ENCODE measurements at regions not wholly inside any gene's neighbourhood (a gene's known extent, or its start where the extent isn't known, plus 50 kb on each side); places are given as distances from the start of the nearest gene placed in this dataset.

DNA sequence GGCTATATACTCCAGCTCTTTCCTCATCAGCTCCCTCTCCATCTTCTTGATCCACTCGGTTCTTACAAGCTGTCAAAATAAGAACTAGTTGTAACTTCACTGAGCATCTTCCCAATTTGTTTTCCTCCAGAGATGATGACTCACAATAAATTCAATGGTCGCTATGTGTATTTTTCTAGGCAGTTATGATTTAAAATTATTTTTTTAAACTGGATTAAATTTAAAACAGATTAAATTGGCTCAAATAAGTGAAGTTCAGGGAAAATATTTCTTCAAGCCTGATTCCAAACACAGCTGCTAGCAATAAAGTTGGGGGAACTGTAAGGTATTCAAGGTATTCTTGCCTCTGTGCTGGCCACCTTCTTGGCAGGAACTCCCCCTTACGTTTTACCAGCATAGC lies 717.7 kb upstream of the USP15 start:
- ATAC-seq (ENCODE audit: low read depth): no peak
- Histone ChIP-seq H3K4me1 (ENCODE audit: insufficient read depth, poor library complexity, severe bottlenecking) (no peaks in the 10 kb centered on the region), H3K36me3 (ENCODE audit: low read depth) (no peaks in the 10 kb centered on the region), H3K4me3 (ENCODE audit: severe bottlenecking) (no peak overlapping the region), H3K27ac (ENCODE audit: poor library complexity, severe bottlenecking) (no peak overlapping the region), H3K9me3 (ENCODE audit: severe bottlenecking) (no peaks in the 10 kb centered on the region), H3K27me3 (ENCODE audit: insufficient read depth, poor library complexity, severe bottlenecking) (no peaks in the 10 kb centered on the region)
- DNase-seq (ENCODE audit: low spot score): no peak
- TF ChIP-seq, protein P1, sequence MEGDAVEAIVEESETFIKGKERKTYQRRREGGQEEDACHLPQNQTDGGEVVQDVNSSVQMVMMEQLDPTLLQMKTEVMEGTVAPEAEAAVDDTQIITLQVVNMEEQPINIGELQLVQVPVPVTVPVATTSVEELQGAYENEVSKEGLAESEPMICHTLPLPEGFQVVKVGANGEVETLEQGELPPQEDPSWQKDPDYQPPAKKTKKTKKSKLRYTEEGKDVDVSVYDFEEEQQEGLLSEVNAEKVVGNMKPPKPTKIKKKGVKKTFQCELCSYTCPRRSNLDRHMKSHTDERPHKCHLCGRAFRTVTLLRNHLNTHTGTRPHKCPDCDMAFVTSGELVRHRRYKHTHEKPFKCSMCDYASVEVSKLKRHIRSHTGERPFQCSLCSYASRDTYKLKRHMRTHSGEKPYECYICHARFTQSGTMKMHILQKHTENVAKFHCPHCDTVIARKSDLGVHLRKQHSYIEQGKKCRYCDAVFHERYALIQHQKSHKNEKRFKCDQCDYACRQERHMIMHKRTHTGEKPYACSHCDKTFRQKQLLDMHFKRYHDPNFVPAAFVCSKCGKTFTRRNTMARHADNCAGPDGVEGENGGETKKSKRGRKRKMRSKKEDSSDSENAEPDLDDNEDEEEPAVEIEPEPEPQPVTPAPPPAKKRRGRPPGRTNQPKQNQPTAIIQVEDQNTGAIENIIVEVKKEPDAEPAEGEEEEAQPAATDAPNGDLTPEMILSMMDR (IDR thresholded peaks at IDR 0.05; ENCODE audit: poor library complexity, severe bottlenecking): no peak

DNA sequence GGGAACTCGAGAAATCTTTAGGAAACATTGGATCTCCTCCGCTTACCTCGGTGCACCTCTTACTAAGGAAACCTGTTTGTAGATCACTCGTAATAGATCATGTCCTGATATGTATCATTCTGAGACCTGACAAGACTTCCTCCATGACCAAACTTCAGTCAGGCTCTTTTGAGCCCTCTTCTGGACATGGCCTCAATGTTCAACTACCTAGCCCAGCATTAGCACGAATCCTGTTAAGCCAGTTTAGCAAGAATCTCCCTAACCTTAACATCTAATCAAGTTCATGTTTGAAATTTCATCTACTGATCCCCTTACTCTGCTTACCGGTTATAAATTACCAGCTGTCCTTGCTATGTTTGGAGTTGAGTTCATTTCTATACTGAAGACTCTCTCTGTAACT lies 713.9 kb upstream of the USP15 start:
- Histone ChIP-seq H3K27me3 (ENCODE audit: insufficient read depth, poor library complexity, severe bottlenecking) (no peaks in the 10 kb centered on the region), H3K27ac (ENCODE audit: poor library complexity, severe bottlenecking) (no peak overlapping the region), H3K9me3 (ENCODE audit: severe bottlenecking) (no peaks in the 10 kb centered on the region), H3K4me1 (ENCODE audit: insufficient read depth, poor library complexity, severe bottlenecking) (no peaks in the 10 kb centered on the region), H3K36me3 (ENCODE audit: low read depth) (no peaks in the 10 kb centered on the region), H3K4me3 (ENCODE audit: severe bottlenecking) (no peak overlapping the region)
- no peak for DNase-seq (ENCODE audit: low spot score)
- 0 out of 3 replicates have a peak, but pooled peaks have one; percentile 29 for ATAC-seq (ENCODE audit: low read depth)
- TF ChIP-seq, protein P1 (IDR thresholded peaks at IDR 0.05; ENCODE audit: poor library complexity, severe bottlenecking): peak; percentile 13

DNA sequence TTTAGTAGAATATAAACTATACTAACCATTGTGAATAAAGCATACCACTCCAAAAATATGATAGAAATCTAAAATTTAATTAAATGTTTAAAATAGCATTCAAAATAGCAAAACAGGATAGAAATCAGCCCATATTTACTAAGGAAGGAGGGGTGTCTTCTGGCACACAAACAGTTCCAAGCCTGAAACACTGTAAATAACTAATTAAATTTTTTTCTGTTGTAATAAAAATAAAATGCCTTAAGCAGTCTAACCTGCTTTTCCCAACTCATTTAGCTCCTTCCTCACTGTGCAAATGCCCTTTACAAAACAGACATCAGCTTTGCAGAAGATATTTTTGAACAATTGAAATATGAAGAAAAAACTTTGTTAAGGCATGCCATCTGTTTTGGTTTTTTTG lies 707.1 kb upstream of the USP15 start:
- no peak for ATAC-seq (ENCODE audit: low read depth)
- H3K36me3 ChIP-seq (ENCODE audit: low read depth): no peaks in the 10 kb centered on the region
- TF ChIP-seq, protein P1 (IDR thresholded peaks at IDR 0.05; ENCODE audit: poor library complexity, severe bottlenecking): no peak
- H3K4me1 ChIP-seq (ENCODE audit: insufficient read depth, poor library complexity, severe bottlenecking): peaks cover 15% of the 10 kb centered on the region
- no peak overlapping the region for H3K4me3 ChIP-seq (ENCODE audit: severe bottlenecking)
- no peaks in the 10 kb centered on the region for H3K9me3 ChIP-seq (ENCODE audit: severe bottlenecking)
- no peak for DNase-seq (ENCODE audit: low spot score)
- no peak overlapping the region for H3K27ac ChIP-seq (ENCODE audit: poor library complexity, severe bottlenecking)
- H3K27me3 ChIP-seq (ENCODE audit: insufficient read depth, poor library complexity, severe bottlenecking): no peaks in the 10 kb centered on the region

DNA sequence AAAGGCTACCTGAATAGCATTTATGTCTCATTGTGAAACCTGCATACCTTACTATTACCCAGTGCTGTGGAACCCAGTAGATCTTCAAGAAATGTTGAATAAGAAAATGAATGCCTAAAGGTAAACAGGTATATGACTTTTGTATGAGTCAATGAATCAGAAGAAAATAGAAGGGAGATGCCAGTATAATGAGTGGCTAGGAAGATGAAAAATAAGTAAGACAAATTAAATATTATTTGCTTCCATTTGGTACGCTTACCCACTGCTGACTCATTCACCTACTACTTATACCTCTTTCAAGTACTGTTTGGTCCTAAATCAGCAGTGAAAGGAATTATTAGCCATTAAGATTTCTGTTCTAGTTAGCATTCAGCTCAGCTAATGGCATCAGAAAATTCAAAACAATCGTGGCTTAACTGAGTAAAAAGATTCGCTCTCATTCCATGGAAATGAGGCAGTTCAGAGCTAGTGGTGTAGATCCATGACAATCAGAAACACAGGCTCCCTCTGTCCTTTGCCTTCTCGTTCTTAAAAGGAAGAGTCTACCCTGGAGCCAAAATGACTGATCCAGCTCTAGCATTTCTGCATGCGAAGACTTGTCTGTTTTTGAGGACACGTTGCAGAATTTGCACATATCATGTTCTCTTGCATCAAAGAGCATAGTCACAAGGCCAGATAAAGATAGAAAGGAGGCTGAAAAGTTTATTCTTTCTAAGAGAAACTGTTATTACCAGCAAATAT lies 705.8 kb upstream of the USP15 start:
- no peaks in the 10 kb centered on the region for H3K27me3 ChIP-seq (ENCODE audit: insufficient read depth, poor library complexity, severe bottlenecking)
- H3K9me3 ChIP-seq (ENCODE audit: severe bottlenecking): no peaks in the 10 kb centered on the region
- no peaks in the 10 kb centered on the region for H3K36me3 ChIP-seq (ENCODE audit: low read depth)
- peaks cover 15% of the 10 kb centered on the region for H3K4me1 ChIP-seq (ENCODE audit: insufficient read depth, poor library complexity, severe bottlenecking)
- ATAC-seq (ENCODE audit: low read depth): peak; percentile 88
- no peak for DNase-seq (ENCODE audit: low spot score)
- TF ChIP-seq, protein P1 (IDR thresholded peaks at IDR 0.05; ENCODE audit: poor library complexity, severe bottlenecking): no peak
- H3K27ac ChIP-seq (ENCODE audit: poor library complexity, severe bottlenecking): peak overlapping the region; percentile 60
- H3K4me3 ChIP-seq (ENCODE audit: severe bottlenecking): no peak overlapping the region

Measured in RWPE2 (cell line).